ENCODE measurements at regions not wholly inside any gene's neighbourhood (a gene's known extent, or its start where the extent isn't known, plus 50 kb on each side); places are given as distances from the start of the nearest gene placed in this dataset.
"Not testable (repeated sequence)": the region's sequence is repeated elsewhere in the genome, so short reads cannot be mapped to it uniquely, and the experiment has no call there.

GRCh38 chr10:8375137-8375536 is 320.6 kb downstream of the GATA3 start:
- in situ Hi-C loops (cut with MboI; ENCODE audit: low sequenced_read_pairs), result no loop called here

- in situ Hi-C loops (cut with MboI; ENCODE audit: low sequenced_read_pairs), result no loop called here
Observed at GRCh38 chr10:8378198-8378983, 323.9 kb downstream of the GATA3 start.

GRCh38 chr10:8379906-8380832 is 325.7 kb downstream of the GATA3 start:
- in situ Hi-C loops (cut with MboI; ENCODE audit: low sequenced_read_pairs), result no loop called here

- in situ Hi-C loops (cut with MboI; ENCODE audit: low sequenced_read_pairs), result no loop called here
Observed at GRCh38 chr10:8380833-8381496, 326.5 kb downstream of the GATA3 start.

- in situ Hi-C loops (cut with MboI; ENCODE audit: low sequenced_read_pairs), result no loop called here
Observed at GRCh38 chr10:8386781-8387180, 332.3 kb downstream of the GATA3 start.

- in situ Hi-C loops (cut with MboI; ENCODE audit: low sequenced_read_pairs), result no loop called here
Observed at GRCh38 chr10:8389630-8390029, 335.1 kb downstream of the GATA3 start.

- in situ Hi-C loops (cut with MboI; ENCODE audit: low sequenced_read_pairs), result no loop called here
Observed at GRCh38 chr10:8392216-8392615, 337.7 kb downstream of the GATA3 start.

GRCh38 chr10:8393531-8393930 is 339.0 kb downstream of the GATA3 start:
- in situ Hi-C loops (cut with MboI; ENCODE audit: low sequenced_read_pairs), result no loop called here

GRCh38 chr10:8396675-8397074 is 342.2 kb downstream of the GATA3 start:
- in situ Hi-C loops (cut with MboI; ENCODE audit: low sequenced_read_pairs), result no loop called here

- in situ Hi-C loops (cut with MboI; ENCODE audit: low sequenced_read_pairs), result no loop called here
Observed at GRCh38 chr10:8398771-8399170, 344.3 kb downstream of the GATA3 start.

- in situ Hi-C loops (cut with MboI; ENCODE audit: low sequenced_read_pairs), result no loop called here
Observed at GRCh38 chr10:8400151-8400550, 345.7 kb downstream of the GATA3 start.

- in situ Hi-C loops (cut with MboI; ENCODE audit: low sequenced_read_pairs), result no loop called here
Observed at GRCh38 chr10:8400892-8401291, 346.4 kb downstream of the GATA3 start.

- in situ Hi-C loops (cut with MboI; ENCODE audit: low sequenced_read_pairs), result no loop called here
Observed at GRCh38 chr10:8401531-8401930, 347.0 kb downstream of the GATA3 start.

GRCh38 chr10:8402576-8402975 is 348.1 kb downstream of the GATA3 start:
- in situ Hi-C loops (cut with MboI; ENCODE audit: low sequenced_read_pairs), result no loop called here

GRCh38 chr10:8403711-8404371 is 349.4 kb downstream of the GATA3 start:
- in situ Hi-C loops (cut with MboI; ENCODE audit: low sequenced_read_pairs), result no loop called here

GRCh38 chr10:8404721-8405120 is 350.2 kb downstream of the GATA3 start:
- in situ Hi-C loops (cut with MboI; ENCODE audit: low sequenced_read_pairs), result no loop called here

- in situ Hi-C loops (cut with MboI; ENCODE audit: low sequenced_read_pairs), result no loop called here
Observed at GRCh38 chr10:8405596-8405995, 351.1 kb downstream of the GATA3 start.

GRCh38 chr10:8407501-8408021 is 353.1 kb downstream of the GATA3 start:
- in situ Hi-C loops (cut with MboI; ENCODE audit: low sequenced_read_pairs), result no loop called here

GRCh38 chr10:8410506-8410905 is 356.0 kb downstream of the GATA3 start:
- in situ Hi-C loops (cut with MboI; ENCODE audit: low sequenced_read_pairs), result no loop called here

GRCh38 chr10:8412541-8412940 is 358.1 kb downstream of the GATA3 start:
- in situ Hi-C loops (cut with MboI; ENCODE audit: low sequenced_read_pairs), result no loop called here

- in situ Hi-C loops (cut with MboI; ENCODE audit: low sequenced_read_pairs), result not testable (repeated sequence)
Observed at GRCh38 chr10:8415029-8415428, 360.5 kb downstream of the GATA3 start.

Measured in HL-60/S4 treated with retinoic acid at 250 ng/mL for 4 days and 3 days (cell line).